Right atrium auricular region (tissue), 2 donors: ENCODE measurements at regions not wholly inside any gene's neighbourhood (a gene's known extent, or its start where the extent isn't known, plus 50 kb on each side); places are given as distances from the start of the nearest gene placed in this dataset.
A peak's percentile ranks its signal among the peaks of the same experiment; 100 is the strongest.

Experiments used
- DNase-seq: peaks from one replicate; pipeline ENCODE4 v3.0.0-alpha.2; 2019; ENCODE audit warnings: low spot score
- H3K27ac ChIP-seq, 2 donors: fragments of 200-600 bp; sonication (generic); 1 replicate in 1 of 2; 2 replicates in 1 of 2; pipeline ENCODE4 v1.5.1; 2016 to 2019
- H3K27me3 ChIP-seq, 2 donors: fragments of 200-600 bp; sonication (generic); one replicate each; pipeline versions ENCODE4 v1.5.1 to v1.6.0; 2017 to 2019
- H3K36me3 ChIP-seq: fragments of 200-600 bp; sonication (generic); one replicate; pipeline ENCODE4 v1.5.1; 2016
- H3K4me1 ChIP-seq, 2 donors: fragments of 200-600 bp; sonication (generic); one replicate each; pipeline versions ENCODE4 v1.5.1 to v1.6.0; 2017 to 2019
- H3K4me3 ChIP-seq, 2 donors: fragments of 200-600 bp; sonication (generic); 1 replicate in 1 of 2; 2 replicates in 1 of 2; pipeline ENCODE4 v1.5.1; 2017 to 2019; ENCODE audit warnings: mild to moderate bottlenecking in 1 of 2, moderate library complexity in 1 of 2
- H3K9me3 ChIP-seq, 2 donors: fragments of 200-600 bp; sonication (generic); one replicate each; pipeline ENCODE4 v1.5.1; 2019
- TF ChIP-seq, protein P1 (sequence below), 2 donors: fragments of 200-600 bp; sonication (generic); IDR thresholded peaks; one replicate each; pipeline ENCODE4 v1.5.1; 2019; ENCODE audit warnings: antibody characterized with exemption in 2 of 2

DNA sequence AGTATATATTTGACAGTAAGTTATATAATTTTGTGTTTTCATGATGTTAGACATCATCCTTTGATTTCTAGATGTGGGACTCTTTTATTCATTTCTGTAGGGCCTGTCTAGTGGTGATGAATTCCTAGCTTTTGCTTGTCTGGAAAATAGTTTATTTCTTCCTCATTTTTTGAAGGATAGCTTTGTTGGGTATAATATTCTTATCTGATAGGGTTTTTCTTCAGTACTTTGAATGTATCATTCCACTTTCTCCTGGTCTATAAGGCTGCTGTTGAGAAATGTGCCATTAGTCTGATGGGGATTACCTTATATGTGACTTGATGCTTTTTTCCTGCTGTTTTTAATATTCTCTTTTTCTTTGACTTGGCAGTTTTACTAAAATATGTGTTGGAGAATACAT, 1104.5 kb downstream of the FAT4 start:
- Histone ChIP-seq H3K27me3 (no peaks in the 10 kb centered on the region), H3K36me3 (no peaks in the 10 kb centered on the region), H3K4me3 (no peak overlapping the region), H3K27ac (no peak overlapping the region), H3K9me3 (peaks cover 0 to 37% of the 10 kb centered on the region in 2 donors), H3K4me1 (no peaks in the 10 kb centered on the region)
- TF ChIP-seq, protein P1, sequence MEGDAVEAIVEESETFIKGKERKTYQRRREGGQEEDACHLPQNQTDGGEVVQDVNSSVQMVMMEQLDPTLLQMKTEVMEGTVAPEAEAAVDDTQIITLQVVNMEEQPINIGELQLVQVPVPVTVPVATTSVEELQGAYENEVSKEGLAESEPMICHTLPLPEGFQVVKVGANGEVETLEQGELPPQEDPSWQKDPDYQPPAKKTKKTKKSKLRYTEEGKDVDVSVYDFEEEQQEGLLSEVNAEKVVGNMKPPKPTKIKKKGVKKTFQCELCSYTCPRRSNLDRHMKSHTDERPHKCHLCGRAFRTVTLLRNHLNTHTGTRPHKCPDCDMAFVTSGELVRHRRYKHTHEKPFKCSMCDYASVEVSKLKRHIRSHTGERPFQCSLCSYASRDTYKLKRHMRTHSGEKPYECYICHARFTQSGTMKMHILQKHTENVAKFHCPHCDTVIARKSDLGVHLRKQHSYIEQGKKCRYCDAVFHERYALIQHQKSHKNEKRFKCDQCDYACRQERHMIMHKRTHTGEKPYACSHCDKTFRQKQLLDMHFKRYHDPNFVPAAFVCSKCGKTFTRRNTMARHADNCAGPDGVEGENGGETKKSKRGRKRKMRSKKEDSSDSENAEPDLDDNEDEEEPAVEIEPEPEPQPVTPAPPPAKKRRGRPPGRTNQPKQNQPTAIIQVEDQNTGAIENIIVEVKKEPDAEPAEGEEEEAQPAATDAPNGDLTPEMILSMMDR (IDR thresholded peaks at IDR 0.05), result no peak
- DNase-seq, result no peak

DNA sequence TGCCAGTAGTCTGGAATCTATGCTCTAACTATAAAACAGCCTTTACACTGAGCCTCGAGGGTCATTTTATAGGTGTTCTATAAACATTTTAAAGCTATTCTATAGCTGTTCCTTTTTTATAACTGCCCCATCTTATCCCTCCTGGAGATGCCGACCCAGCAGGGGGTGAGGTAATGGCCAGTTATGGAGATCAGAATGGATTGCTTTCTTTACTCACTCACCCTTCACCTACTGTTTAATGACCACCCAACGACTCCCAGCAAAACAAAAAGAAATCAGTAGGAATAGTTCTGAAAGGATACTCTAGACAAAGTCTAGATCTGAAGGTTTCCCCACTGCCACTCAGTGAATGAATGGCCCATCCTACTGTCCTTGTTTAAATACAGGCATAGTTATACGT, 1113.1 kb downstream of the FAT4 start:
- H3K4me3 ChIP-seq, result no peak overlapping the region
- H3K36me3 ChIP-seq, result no peaks in the 10 kb centered on the region
- no peak overlapping the region for H3K27ac ChIP-seq
- TF ChIP-seq, protein P1 (IDR thresholded peaks at IDR 0.05), result no peak
- H3K27me3 ChIP-seq, result no peaks in the 10 kb centered on the region
- no peak for DNase-seq
- H3K9me3 ChIP-seq, result peaks cover 0 to 10% of the 10 kb centered on the region in 2 donors
- no peaks in the 10 kb centered on the region for H3K4me1 ChIP-seq

DNA sequence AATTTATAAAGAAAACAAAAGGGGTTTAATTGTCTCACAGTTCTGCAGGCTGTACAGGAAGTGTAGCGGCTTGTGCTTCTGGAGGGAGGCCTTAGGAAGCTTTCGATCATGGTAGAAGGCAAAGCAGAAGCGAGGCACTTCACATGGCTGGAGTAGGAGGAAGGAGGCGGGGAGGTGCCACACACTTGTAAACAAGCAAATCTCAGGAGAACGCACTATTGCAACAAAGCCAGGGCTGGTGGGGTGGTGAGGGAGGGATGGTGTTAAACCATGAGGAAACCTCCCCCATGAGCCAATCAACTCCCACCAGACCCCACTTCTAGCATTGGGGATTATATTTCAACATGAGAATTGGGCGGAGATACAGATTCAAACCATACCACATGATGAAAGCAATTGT, 1116.3 kb downstream of the FAT4 start:
- H3K27ac ChIP-seq, result no peak overlapping the region
- DNase-seq, result no peak
- H3K4me3 ChIP-seq, result no peak overlapping the region
- no peaks in the 10 kb centered on the region for H3K4me1 ChIP-seq
- no peaks in the 10 kb centered on the region for H3K27me3 ChIP-seq
- TF ChIP-seq, protein P1 (IDR thresholded peaks at IDR 0.05), result no peak
- H3K36me3 ChIP-seq, result no peaks in the 10 kb centered on the region
- no peaks in the 10 kb centered on the region for H3K9me3 ChIP-seq

DNA sequence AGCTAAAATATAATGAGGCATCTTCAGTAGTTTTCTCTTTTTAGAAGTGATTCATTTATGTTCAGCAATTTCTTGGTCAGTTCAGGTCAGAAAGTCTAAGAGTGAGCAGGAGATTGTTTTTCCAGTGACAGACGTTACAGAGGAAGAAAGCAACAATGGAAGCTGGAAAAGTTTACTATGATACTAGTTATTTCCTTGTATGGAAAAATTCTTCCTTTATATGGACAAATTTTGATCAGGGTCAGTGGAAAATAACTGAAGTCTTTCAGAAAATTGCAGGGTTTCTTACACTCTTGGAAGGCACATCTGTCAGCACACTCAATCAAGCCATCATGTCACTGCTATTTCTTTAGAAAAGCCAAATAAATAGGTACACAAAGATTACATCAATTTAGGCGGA, 1120.7 kb downstream of the FAT4 start:
- H3K27ac ChIP-seq, result no peak overlapping the region
- no peaks in the 10 kb centered on the region for H3K36me3 ChIP-seq
- no peak overlapping the region for H3K4me3 ChIP-seq
- TF ChIP-seq, protein P1 (IDR thresholded peaks at IDR 0.05), result no peak
- H3K27me3 ChIP-seq, result no peaks in the 10 kb centered on the region
- no peaks in the 10 kb centered on the region for H3K4me1 ChIP-seq
- DNase-seq, result no peak
- H3K9me3 ChIP-seq, result no peaks in the 10 kb centered on the region

DNA sequence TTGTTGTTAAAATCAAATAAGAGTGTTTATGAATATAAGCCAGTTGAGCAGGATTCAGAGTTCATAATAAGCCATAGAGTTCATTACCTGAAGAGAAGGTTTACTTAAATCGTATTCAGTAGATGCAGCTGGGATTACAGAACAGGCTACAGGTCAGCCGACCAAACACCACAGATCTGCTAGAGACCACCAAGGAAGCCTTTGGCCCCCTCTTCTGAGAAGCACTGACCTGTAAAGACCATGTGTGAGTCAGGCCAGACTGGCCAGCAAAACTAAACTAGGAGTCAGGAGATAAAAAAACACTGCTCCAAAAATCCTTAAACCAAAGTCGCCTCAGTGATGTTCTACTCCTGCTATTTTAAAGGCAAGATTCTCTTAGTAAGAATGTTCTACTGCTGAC, 1125.5 kb downstream of the FAT4 start:
- Histone ChIP-seq H3K4me3 (no peak overlapping the region), H3K27me3 (no peaks in the 10 kb centered on the region), H3K36me3 (no peaks in the 10 kb centered on the region), H3K9me3 (no peaks in the 10 kb centered on the region), H3K4me1 (no peaks in the 10 kb centered on the region), H3K27ac (peak overlapping the region in 1 of 2 donors; percentile 60)
- TF ChIP-seq, protein P1 (IDR thresholded peaks at IDR 0.05), result no peak
- no peak for DNase-seq
